ENCODE measurements at regions not wholly inside any gene's neighbourhood (a gene's known extent, or its start where the extent isn't known, plus 50 kb on each side); places are given as distances from the start of the nearest gene placed in this dataset.

DNA sequence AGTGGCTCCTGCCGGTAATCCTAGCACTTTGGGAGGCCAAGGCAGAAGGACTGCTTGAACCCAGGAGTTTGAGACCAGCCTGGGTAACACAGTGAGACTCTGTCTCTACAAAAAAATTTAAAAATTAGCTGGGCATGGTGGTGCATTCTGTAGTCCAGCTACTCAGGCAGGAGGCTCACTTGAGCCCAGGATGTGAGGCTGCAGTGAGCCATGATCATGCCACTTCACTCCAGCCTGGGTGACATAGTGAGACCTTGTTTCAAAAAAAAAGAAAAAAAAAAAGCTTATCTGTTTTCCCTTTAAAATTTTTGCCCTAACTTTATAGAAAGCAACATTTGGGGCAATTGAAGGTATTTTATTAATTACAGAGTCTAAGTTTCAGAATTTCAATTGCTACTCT lies 486.0 kb downstream of the BCAT1 start:
- TF ChIP-seq CTCF (IDR thresholded peaks at IDR 0.05) (no peak), POLR2A (IDR thresholded peaks at IDR 0.05) (no peak)
